ENCODE measurements at regions not wholly inside any gene's neighbourhood (a gene's known extent, or its start where the extent isn't known, plus 50 kb on each side); places are given as distances from the start of the nearest gene placed in this dataset.

GRCh38 chr15:98164571-98164970 is 204.1 kb downstream of the ARRDC4 start:
- H3K4me1 ChIP-seq: no peaks in the 10 kb centered on the region
- no peak overlapping the region for H3K27ac ChIP-seq
- ATAC-seq: no peak
- no peaks in the 10 kb centered on the region for H3K9me3 ChIP-seq
- H3K36me3 ChIP-seq: no peaks in the 10 kb centered on the region
- TF ChIP-seq POLR2A (IDR thresholded peaks at IDR 0.05) (no peak), CTCF (IDR thresholded peaks at IDR 0.05) (no peak), EP300 (IDR thresholded peaks at IDR 0.05) (no peak), POLR2AphosphoS5 (IDR thresholded peaks at IDR 0.05) (no peak)
- WGBS, 2 donors (ENCODE audit: low coverage in 1 of 2): 57 to 75% methylated on average over 1 of the region's 1 CpG
- no peak overlapping the region for H3K4me3 ChIP-seq
- peaks cover 10% of the 10 kb centered on the region for H3K27me3 ChIP-seq

- Histone ChIP-seq H3K36me3 (no peaks in the 10 kb centered on the region), H3K27me3 (peaks cover 10% of the 10 kb centered on the region), H3K9me3 (no peaks in the 10 kb centered on the region), H3K4me3 (no peak overlapping the region), H3K27ac (no peak overlapping the region), H3K4me1 (no peaks in the 10 kb centered on the region)
- no peak for ATAC-seq
- WGBS, 2 donors (ENCODE audit: low coverage in 1 of 2): 68 to 77% methylated on average over 5 to 6 of the region's 6 CpGs
- TF ChIP-seq POLR2AphosphoS5 (IDR thresholded peaks at IDR 0.05): no peak
- no peak for TF ChIP-seq CTCF (IDR thresholded peaks at IDR 0.05)
Observed at GRCh38 chr15:98164986-98165385, 204.5 kb downstream of the ARRDC4 start.

GRCh38 chr15:98167722-98168268 is 207.3 kb downstream of the ARRDC4 start:
- Histone ChIP-seq H3K36me3 (no peaks in the 10 kb centered on the region), H3K4me1 (no peaks in the 10 kb centered on the region), H3K27me3 (peaks cover 10% of the 10 kb centered on the region), H3K4me3 (no peak overlapping the region), H3K9me3 (no peaks in the 10 kb centered on the region), H3K27ac (no peak overlapping the region)
- WGBS, 2 donors (ENCODE audit: low coverage in 1 of 2): 50 to 55% methylated on average over 4 of the region's 4 CpGs
- TF ChIP-seq POLR2A (IDR thresholded peaks at IDR 0.05): no peak
- TF ChIP-seq POLR2AphosphoS5 (IDR thresholded peaks at IDR 0.05): no peak
- no peak for TF ChIP-seq EP300 (IDR thresholded peaks at IDR 0.05)
- no peak for TF ChIP-seq CTCF (IDR thresholded peaks at IDR 0.05)
- no peak for ATAC-seq

GRCh38 chr15:98169551-98169950 is 209.0 kb downstream of the ARRDC4 start:
- Histone ChIP-seq H3K9me3 (no peaks in the 10 kb centered on the region), H3K27ac (no peak overlapping the region), H3K4me1 (no peaks in the 10 kb centered on the region), H3K4me3 (no peak overlapping the region), H3K27me3 (peaks cover 11% of the 10 kb centered on the region), H3K36me3 (no peaks in the 10 kb centered on the region)
- no peak for TF ChIP-seq CTCF (IDR thresholded peaks at IDR 0.05)
- TF ChIP-seq POLR2A (IDR thresholded peaks at IDR 0.05): no peak
- WGBS, 2 donors (ENCODE audit: low coverage in 1 of 2): 88 to 92% methylated on average over 8 to 9 of the region's 9 CpGs
- no peak for ATAC-seq

GRCh38 chr15:98174286-98174685 is 213.8 kb downstream of the ARRDC4 start:
- Histone ChIP-seq H3K27ac (no peak overlapping the region), H3K27me3 (peaks cover 30% of the 10 kb centered on the region), H3K4me1 (no peaks in the 10 kb centered on the region), H3K4me3 (no peak overlapping the region), H3K9me3 (no peaks in the 10 kb centered on the region), H3K36me3 (no peaks in the 10 kb centered on the region)
- no peak for TF ChIP-seq POLR2AphosphoS5 (IDR thresholded peaks at IDR 0.05)
- TF ChIP-seq CTCF (IDR thresholded peaks at IDR 0.05): no peak
- TF ChIP-seq POLR2A (IDR thresholded peaks at IDR 0.05): no peak
- TF ChIP-seq EP300 (IDR thresholded peaks at IDR 0.05): no peak
- WGBS, 2 donors (ENCODE audit: low coverage in 1 of 2): 29 to 50% methylated on average over 3 of the region's 3 CpGs
- no peak for ATAC-seq

Measured in gastroesophageal sphincter (tissue), 4 donors.